ENCODE measurements at regions not wholly inside any gene's neighbourhood (a gene's known extent, or its start where the extent isn't known, plus 50 kb on each side); places are given as distances from the start of the nearest gene placed in this dataset.

DNA sequence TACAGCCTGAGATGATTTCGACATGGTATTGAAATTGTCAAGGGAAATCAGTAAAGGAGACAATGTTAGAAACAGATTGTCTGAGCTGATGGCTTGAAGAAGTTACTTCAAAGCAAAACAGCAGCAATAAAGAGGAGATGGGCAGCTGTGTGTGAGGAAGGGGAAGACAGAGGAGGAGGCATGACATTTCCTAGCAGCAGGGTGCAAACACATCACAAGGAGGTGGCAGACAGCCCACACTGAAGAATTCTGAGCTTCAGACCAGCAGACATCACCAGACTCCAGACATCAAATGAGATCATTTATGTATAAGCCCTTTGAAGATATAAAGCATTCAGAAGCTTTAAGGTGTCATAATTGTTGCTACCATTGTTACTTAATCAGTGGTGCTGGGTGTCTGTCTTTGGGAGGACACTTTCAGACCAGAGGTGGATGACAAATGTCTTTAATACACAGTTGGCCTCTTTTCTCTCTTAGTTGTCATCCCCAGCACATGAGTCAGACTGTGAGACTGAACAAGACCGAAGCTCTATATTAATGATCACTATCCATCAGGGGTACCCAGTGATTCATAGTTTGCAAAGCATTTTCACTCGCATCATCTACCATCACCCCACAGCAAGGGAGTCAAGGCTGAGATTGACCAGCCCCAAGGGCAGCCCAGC lies 203.9 kb downstream of the MINAR1 start:
- Histone ChIP-seq H3K4me3 (no peak overlapping the region), H3K27me3 (no peaks in the 10 kb centered on the region), H3K36me3 (no peaks in the 10 kb centered on the region), H3K27ac (replicated peaks in 1 of 4) (no peak overlapping the region), H3K9me3 (peaks cover 0 to 18% (median 3%) of the 10 kb centered on the region in 4 donors), H3K4me1 (no peaks in the 10 kb centered on the region)
- TF ChIP-seq, protein P1, sequence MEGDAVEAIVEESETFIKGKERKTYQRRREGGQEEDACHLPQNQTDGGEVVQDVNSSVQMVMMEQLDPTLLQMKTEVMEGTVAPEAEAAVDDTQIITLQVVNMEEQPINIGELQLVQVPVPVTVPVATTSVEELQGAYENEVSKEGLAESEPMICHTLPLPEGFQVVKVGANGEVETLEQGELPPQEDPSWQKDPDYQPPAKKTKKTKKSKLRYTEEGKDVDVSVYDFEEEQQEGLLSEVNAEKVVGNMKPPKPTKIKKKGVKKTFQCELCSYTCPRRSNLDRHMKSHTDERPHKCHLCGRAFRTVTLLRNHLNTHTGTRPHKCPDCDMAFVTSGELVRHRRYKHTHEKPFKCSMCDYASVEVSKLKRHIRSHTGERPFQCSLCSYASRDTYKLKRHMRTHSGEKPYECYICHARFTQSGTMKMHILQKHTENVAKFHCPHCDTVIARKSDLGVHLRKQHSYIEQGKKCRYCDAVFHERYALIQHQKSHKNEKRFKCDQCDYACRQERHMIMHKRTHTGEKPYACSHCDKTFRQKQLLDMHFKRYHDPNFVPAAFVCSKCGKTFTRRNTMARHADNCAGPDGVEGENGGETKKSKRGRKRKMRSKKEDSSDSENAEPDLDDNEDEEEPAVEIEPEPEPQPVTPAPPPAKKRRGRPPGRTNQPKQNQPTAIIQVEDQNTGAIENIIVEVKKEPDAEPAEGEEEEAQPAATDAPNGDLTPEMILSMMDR (IDR thresholded peaks at IDR 0.05) = no peak
- TF ChIP-seq EP300 (IDR thresholded peaks at IDR 0.05) (no peak), POLR2AphosphoS5 (IDR thresholded peaks at IDR 0.05) (no peak), POLR2A (IDR thresholded peaks at IDR 0.05; ENCODE audit: low read depth) (no peak)
- WGBS = 67% methylated on average over 3 of the region's 3 CpGs
- peak; percentile 87 for DNase-seq (ENCODE audit: extremely low spot score)
- intact Hi-C loops (cut with DNase I) = no loop called here

DNA sequence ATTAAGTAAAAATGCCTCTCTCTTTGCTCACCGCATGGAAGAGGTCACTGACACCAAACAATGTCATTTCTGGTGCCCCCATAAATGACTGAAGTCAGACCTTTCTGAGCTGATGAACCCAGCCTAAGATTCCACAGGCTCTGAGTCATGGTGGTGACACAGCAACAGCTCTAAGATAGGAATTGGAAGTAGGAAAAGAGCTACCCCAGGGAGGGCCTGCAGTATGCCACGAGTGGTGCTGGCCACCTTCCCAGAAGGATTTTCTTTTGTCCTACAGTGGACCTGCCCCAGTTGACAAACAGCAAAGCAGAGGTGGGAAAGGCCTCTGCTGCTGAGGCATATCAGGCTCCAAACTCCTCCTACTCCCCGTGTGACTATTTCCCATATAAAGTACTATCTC lies 208.1 kb downstream of the MINAR1 start:
- H3K27ac ChIP-seq (replicated peaks in 1 of 4) = no peak overlapping the region

DNA sequence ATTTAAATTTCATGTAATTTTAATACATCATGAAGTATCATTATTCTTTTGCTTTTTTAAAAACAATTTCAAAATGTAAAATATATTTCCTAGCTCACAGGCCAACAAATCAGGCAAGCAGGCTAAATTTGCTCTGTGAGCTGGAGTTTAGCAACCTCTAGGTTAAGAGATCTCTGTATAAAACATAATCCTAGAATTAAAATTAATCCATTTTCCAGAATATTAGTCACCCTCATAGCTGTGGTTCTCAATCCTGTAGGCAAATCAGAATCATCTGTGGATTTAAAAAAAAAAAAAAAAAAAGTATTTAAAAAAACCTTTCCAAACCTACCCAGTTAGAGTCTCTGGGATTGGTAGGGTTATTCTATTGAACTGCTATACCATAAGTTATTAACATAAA lies 209.7 kb downstream of the MINAR1 start:
- H3K4me3 ChIP-seq = no peak overlapping the region
- H3K9me3 ChIP-seq = peaks cover 0 to 9% (median 8%) of the 10 kb centered on the region in 4 donors
- H3K36me3 ChIP-seq = no peaks in the 10 kb centered on the region
- H3K27ac ChIP-seq (replicated peaks in 1 of 4) = no peak overlapping the region
- intact Hi-C loops (cut with DNase I) = no loop called here
- DNase-seq (ENCODE audit: extremely low spot score) = no peak
- no peaks in the 10 kb centered on the region for H3K4me1 ChIP-seq
- TF ChIP-seq POLR2A (IDR thresholded peaks at IDR 0.05; ENCODE audit: low read depth) (no peak), EP300 (IDR thresholded peaks at IDR 0.05) (no peak), POLR2AphosphoS5 (IDR thresholded peaks at IDR 0.05) (no peak)
- TF ChIP-seq, protein P1 (IDR thresholded peaks at IDR 0.05) = no peak
- H3K27me3 ChIP-seq = no peaks in the 10 kb centered on the region

More for the DNA sequence above, 208.1 kb downstream of the MINAR1 start:
- no peak for TF ChIP-seq EP300 (IDR thresholded peaks at IDR 0.05)
- TF ChIP-seq, protein P1 (IDR thresholded peaks at IDR 0.05) = no peak
- TF ChIP-seq POLR2A (IDR thresholded peaks at IDR 0.05; ENCODE audit: low read depth) = no peak
- no peak for TF ChIP-seq POLR2AphosphoS5 (IDR thresholded peaks at IDR 0.05)
- 86% methylated on average over 2 of the region's 3 CpGs for WGBS
- H3K36me3 ChIP-seq = no peaks in the 10 kb centered on the region
- no peak overlapping the region for H3K4me3 ChIP-seq
- intact Hi-C loops (cut with DNase I) = no loop called here
- H3K9me3 ChIP-seq = no peaks in the 10 kb centered on the region
- no peak for DNase-seq (ENCODE audit: extremely low spot score)
- H3K27me3 ChIP-seq = no peaks in the 10 kb centered on the region
- H3K4me1 ChIP-seq = no peaks in the 10 kb centered on the region

DNA sequence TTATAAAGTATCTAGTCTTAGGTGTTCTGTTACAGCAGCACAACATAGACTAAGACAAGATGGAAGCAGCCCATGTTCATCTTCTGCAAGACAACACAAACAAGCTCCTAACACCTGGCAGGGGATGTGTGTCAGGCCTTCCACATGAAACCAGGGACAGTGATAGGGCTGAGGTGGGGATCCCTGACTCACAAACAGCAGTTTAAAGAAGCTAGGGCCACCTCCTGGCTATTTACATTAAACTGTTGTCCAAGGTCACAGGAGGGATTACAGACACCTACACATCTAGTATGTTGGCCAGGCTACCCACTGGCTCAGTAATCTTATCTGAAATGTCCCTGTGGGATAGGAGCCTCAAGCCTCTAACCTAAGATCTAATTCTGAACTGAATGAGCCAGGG lies 211.3 kb downstream of the MINAR1 start:
- intact Hi-C loops (cut with DNase I) = no loop called here
- no peak overlapping the region for H3K27ac ChIP-seq (replicated peaks in 1 of 4)

More for the DNA sequence above, 211.3 kb downstream of the MINAR1 start:
- H3K4me1 ChIP-seq = no peaks in the 10 kb centered on the region
- peaks cover 0 to 9% (median 8%) of the 10 kb centered on the region in 4 donors for H3K9me3 ChIP-seq
- no peak for DNase-seq (ENCODE audit: extremely low spot score)
- TF ChIP-seq POLR2AphosphoS5 (IDR thresholded peaks at IDR 0.05) (no peak), EP300 (IDR thresholded peaks at IDR 0.05) (no peak), POLR2A (IDR thresholded peaks at IDR 0.05; ENCODE audit: low read depth) (no peak)
- TF ChIP-seq, protein P1 (IDR thresholded peaks at IDR 0.05) = no peak
- H3K27me3 ChIP-seq = no peaks in the 10 kb centered on the region
- no peak overlapping the region for H3K4me3 ChIP-seq
- H3K36me3 ChIP-seq = no peaks in the 10 kb centered on the region
